Endodermal cell (in vitro differentiated cells): ENCODE measurements at regions not wholly inside any gene's neighbourhood (a gene's known extent, or its start where the extent isn't known, plus 50 kb on each side); places are given as distances from the start of the nearest gene placed in this dataset.

ENCODE experiments used
- DNase-seq: peaks from one replicate; pipeline ENCODE4 v3.0.0-alpha.2; 2017
- H3K27ac ChIP-seq: 2 replicates; pipeline ENCODE4 v1.5.1; 2013; ENCODE audit warnings: mild to moderate bottlenecking, low read depth, low read length, moderate library complexity
- H3K27me3 ChIP-seq: 2 replicates; pipeline ENCODE4 v1.6.1; 2013; ENCODE audit warnings: mild to moderate bottlenecking, low read length, moderate library complexity; ENCODE audit not compliant: insufficient read depth, control insufficient read depth, poor library complexity, severe bottlenecking
- H3K36me3 ChIP-seq: 2 replicates; pipeline ENCODE4 v1.7.0; 2013; ENCODE audit warnings: mild to moderate bottlenecking, low read length, moderate library complexity; ENCODE audit not compliant: control insufficient read depth, insufficient read depth
- H3K4me1 ChIP-seq: one replicate; pipeline ENCODE4 v1.7.0; 2013; ENCODE audit warnings: low read length; ENCODE audit not compliant: control insufficient read depth, insufficient read depth
- H3K4me3 ChIP-seq: 2 replicates; pipeline ENCODE4 v1.5.1; 2013; ENCODE audit warnings: mild to moderate bottlenecking, low read length, moderate library complexity
- H3K9ac ChIP-seq: 2 replicates; pipeline ENCODE4 v1.6.1; 2013; ENCODE audit warnings: mild to moderate bottlenecking, low read length, moderate library complexity; ENCODE audit not compliant: poor library complexity, severe bottlenecking; ENCODE audit errors: extremely low read depth
- H3K9me3 ChIP-seq: 2 replicates; pipeline ENCODE4 v1.6.1; 2013; ENCODE audit warnings: mild to moderate bottlenecking, low read length, moderate library complexity; ENCODE audit not compliant: control insufficient read depth
- H3K27ac Mint-ChIP-seq: 2 replicates; pipeline ENCODE4 v1.8.0; 2020; ENCODE audit warnings: mixed read lengths
- H3K27me3 Mint-ChIP-seq: 2 replicates; pipeline ENCODE4 v1.8.0; 2021; ENCODE audit warnings: mild to moderate bottlenecking, mixed read lengths; ENCODE audit not compliant: insufficient read depth
- H3K36me3 Mint-ChIP-seq: 2 replicates; pipeline ENCODE4 v1.8.0; 2020; ENCODE audit warnings: low read depth, mixed read lengths
- H3K4me1 Mint-ChIP-seq: 2 replicates; pipeline ENCODE4 v1.8.0; 2020; ENCODE audit warnings: mixed read lengths
- H3K4me3 Mint-ChIP-seq: 2 replicates; pipeline ENCODE4 v1.8.0; 2020; ENCODE audit warnings: mild to moderate bottlenecking, moderate library complexity, mixed read lengths
- H3K9me3 Mint-ChIP-seq: 2 replicates; pipeline ENCODE4 v1.8.0; 2020; ENCODE audit warnings: mild to moderate bottlenecking, mixed read lengths
- WGBS, 2 experiments: methylation state at CpG; one replicate each; pipeline versions ENCODE4 v1.1.5 to v1.1.7; 2013; ENCODE audit warnings: missing lambda C conversion rate in 2 of 2, mixed read lengths in 1 of 2; ENCODE audit not compliant: insufficient coverage in 1 of 2, insufficient read length in 1 of 2; 5-methylcytosine and 5-hydroxymethylcytosine counted together
- TF ChIP-seq, protein P1 (sequence below): fragments of 200-600 bp; sonication (generic); conservative IDR thresholded peaks from 2 replicates; pipeline ENCODE4 v1.5.0; 2021; ENCODE audit warnings: antibody characterized with exemption, mild to moderate bottlenecking

DNA sequence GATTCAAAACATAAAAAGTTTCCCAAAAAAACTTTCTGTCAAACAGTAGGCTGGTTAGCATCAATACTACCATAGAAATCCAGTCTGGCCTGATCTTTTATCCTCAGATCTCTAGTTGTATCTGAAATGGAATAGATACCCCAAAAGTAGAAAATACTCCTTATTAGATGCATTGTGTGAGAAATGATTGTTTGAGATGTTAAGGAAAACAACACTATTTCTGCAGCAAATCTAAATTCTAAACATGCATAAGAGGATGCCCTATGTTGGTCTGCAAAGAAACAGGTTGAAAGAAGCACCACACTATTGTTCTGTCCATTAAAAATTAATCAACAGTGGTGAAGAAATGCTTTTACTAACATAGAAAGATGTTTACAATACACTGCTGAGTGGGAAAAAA lies 121.0 kb downstream of the NPY start:
- peaks cover 13% of the 10 kb centered on the region for H3K27me3 ChIP-seq
- no peak overlapping the region for H3K9ac ChIP-seq
- peaks cover 21% of the 10 kb centered on the region for H3K27me3 Mint-ChIP-seq
- H3K9me3 Mint-ChIP-seq = no peaks in the 10 kb centered on the region
- no peak overlapping the region for H3K4me3 ChIP-seq
- H3K36me3 Mint-ChIP-seq = peaks cover 5% of the 10 kb centered on the region
- no peak for DNase-seq
- H3K36me3 ChIP-seq = no peaks in the 10 kb centered on the region
- no peaks in the 10 kb centered on the region for H3K4me1 ChIP-seq
- peaks cover 31% of the 10 kb centered on the region for H3K4me1 Mint-ChIP-seq
- H3K9me3 ChIP-seq = no peaks in the 10 kb centered on the region
- TF ChIP-seq, protein P1, sequence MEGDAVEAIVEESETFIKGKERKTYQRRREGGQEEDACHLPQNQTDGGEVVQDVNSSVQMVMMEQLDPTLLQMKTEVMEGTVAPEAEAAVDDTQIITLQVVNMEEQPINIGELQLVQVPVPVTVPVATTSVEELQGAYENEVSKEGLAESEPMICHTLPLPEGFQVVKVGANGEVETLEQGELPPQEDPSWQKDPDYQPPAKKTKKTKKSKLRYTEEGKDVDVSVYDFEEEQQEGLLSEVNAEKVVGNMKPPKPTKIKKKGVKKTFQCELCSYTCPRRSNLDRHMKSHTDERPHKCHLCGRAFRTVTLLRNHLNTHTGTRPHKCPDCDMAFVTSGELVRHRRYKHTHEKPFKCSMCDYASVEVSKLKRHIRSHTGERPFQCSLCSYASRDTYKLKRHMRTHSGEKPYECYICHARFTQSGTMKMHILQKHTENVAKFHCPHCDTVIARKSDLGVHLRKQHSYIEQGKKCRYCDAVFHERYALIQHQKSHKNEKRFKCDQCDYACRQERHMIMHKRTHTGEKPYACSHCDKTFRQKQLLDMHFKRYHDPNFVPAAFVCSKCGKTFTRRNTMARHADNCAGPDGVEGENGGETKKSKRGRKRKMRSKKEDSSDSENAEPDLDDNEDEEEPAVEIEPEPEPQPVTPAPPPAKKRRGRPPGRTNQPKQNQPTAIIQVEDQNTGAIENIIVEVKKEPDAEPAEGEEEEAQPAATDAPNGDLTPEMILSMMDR = no peak
- H3K4me3 Mint-ChIP-seq = no peak overlapping the region
- H3K27ac ChIP-seq = no peak overlapping the region
- no peak overlapping the region for H3K27ac Mint-ChIP-seq

DNA sequence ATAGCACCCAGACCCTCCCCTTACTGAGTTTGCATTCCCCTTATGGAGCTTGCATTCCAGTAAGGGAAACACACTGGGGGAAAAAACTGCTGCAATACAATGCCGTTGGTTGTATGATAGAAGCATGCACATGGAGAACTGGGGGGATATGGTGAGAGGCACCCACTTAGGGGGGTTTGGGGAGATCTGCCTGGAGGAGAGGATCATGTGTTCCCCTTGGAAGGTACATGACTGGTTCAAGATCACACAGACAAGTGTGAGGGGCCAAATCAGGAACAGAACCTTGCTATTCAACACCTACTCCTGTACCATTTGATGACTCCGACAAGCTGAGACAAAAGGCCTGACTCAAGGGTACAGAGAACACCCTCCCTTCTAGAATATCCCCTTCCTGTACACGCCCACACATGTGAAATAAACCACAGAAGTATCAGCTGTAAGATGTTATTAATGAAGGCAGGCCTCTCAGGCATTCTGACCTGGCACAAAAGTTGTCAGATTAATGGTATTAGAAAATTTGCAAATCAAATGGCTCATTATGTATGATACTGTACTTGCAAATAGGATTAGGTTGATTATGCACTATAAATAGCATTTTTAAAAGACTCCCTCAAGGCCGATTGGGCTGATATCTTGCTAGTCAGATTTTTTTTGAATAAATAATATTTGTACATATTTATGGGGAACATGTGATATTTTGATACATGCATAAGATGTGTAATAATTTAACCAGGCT lies 122.2 kb downstream of the NPY start:
- H3K36me3 ChIP-seq = no peaks in the 10 kb centered on the region
- TF ChIP-seq, protein P1 = no peak
- peaks cover 13% of the 10 kb centered on the region for H3K27me3 ChIP-seq
- peak; percentile 57 for DNase-seq
- no peak overlapping the region for H3K4me3 Mint-ChIP-seq
- H3K9me3 ChIP-seq = no peaks in the 10 kb centered on the region
- no peaks in the 10 kb centered on the region for H3K9me3 Mint-ChIP-seq
- H3K27ac Mint-ChIP-seq = no peak overlapping the region
- peaks cover 20% of the 10 kb centered on the region for H3K27me3 Mint-ChIP-seq
- no peak overlapping the region for H3K27ac ChIP-seq
- H3K4me1 Mint-ChIP-seq = peaks cover 25% of the 10 kb centered on the region
- 93% methylated on average over 4 of the region's 4 CpGs; no CpG with 5 or more reads in 1 of the 2 experiments for WGBS, 2 experiments
- H3K4me1 ChIP-seq = no peaks in the 10 kb centered on the region
- no peak overlapping the region for H3K4me3 ChIP-seq
- H3K9ac ChIP-seq = no peak overlapping the region
- H3K36me3 Mint-ChIP-seq = peaks cover 5% of the 10 kb centered on the region

DNA sequence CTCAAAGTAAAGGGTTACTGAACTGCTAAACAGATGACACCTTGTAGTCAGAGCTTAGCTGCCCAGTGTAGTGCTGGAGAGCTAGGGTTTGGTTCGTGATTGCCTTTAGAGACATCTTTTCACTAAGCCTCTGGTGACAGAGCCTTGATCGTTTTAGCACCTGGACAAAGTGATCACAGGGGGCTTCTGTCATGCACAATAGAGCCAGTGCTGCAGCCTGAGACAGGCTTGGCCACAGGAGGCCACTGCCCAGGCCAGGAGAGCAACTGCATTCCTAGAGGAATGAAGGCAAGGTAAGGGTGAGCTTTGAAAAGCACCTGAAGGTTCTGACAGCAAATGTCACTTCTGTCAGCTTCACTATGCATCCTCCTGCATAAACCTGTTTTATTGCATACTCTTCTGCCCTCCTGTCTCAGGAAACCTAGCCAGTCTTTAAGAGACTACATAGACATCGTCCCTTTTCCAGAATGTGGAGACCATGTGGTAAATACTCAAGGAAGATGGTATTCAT lies 122.9 kb downstream of the NPY start:
- Histone ChIP-seq H3K9ac (no peak overlapping the region), H3K4me1 (no peaks in the 10 kb centered on the region), H3K27me3 (peaks cover 12% of the 10 kb centered on the region), H3K27ac (no peak overlapping the region), H3K9me3 (no peaks in the 10 kb centered on the region), H3K4me3 (no peak overlapping the region), H3K36me3 (no peaks in the 10 kb centered on the region)
- Mint-ChIP-seq H3K9me3 (no peaks in the 10 kb centered on the region), H3K36me3 (peaks cover 5% of the 10 kb centered on the region), H3K27me3 (peaks cover 17% of the 10 kb centered on the region), H3K4me3 (no peak overlapping the region), H3K27ac (no peak overlapping the region), H3K4me1 (peaks cover 23% of the 10 kb centered on the region)
- 71% methylated on average over 3 of the region's 3 CpGs; no CpG with 5 or more reads in 1 of the 2 experiments for WGBS, 2 experiments
- DNase-seq = peak; percentile 86
- TF ChIP-seq, protein P1 = peak; percentile 35
